Trophoblast cell (in vitro differentiated cells and primary cell): ENCODE measurements at regions not wholly inside any gene's neighbourhood (a gene's known extent, or its start where the extent isn't known, plus 50 kb on each side); places are given as distances from the start of the nearest gene placed in this dataset.

Experiments used
- DNase-seq, 2 donors: peaks; one replicate each; pipeline ENCODE4 v3.0.0-alpha.2; 2016
- H2AFZ ChIP-seq: 2 replicates; pipeline ENCODE4 v1.6.1; 2013; ENCODE audit warnings: low read length, moderate library complexity, mild to moderate bottlenecking; ENCODE audit not compliant: insufficient read depth, poor library complexity
- H2AK5ac ChIP-seq: 2 replicates; pipeline ENCODE4 v1.6.1; 2013; ENCODE audit warnings: mild to moderate bottlenecking, low read length
- H2BK120ac ChIP-seq: 2 replicates; pipeline ENCODE4 v1.6.1; 2013; ENCODE audit warnings: low read length, mild to moderate bottlenecking, moderate library complexity; ENCODE audit not compliant: insufficient read depth, poor library complexity
- H2BK12ac ChIP-seq: 2 replicates; pipeline ENCODE4 v1.6.1; 2013; ENCODE audit warnings: mild to moderate bottlenecking, low read length, moderate library complexity
- H2BK5ac ChIP-seq: 2 replicates; pipeline ENCODE4 v1.6.1; 2013; ENCODE audit warnings: low read length, low read depth, moderate library complexity, mild to moderate bottlenecking; ENCODE audit not compliant: poor library complexity
- H3K14ac ChIP-seq: 2 replicates; pipeline ENCODE4 v1.6.1; 2013; ENCODE audit warnings: mild to moderate bottlenecking, low read length
- H3K18ac ChIP-seq: 2 replicates; pipeline ENCODE4 v1.6.1; 2013; ENCODE audit warnings: mild to moderate bottlenecking, low read length
- H3K23ac ChIP-seq: 2 replicates; pipeline ENCODE4 v1.6.1; 2013; ENCODE audit warnings: low read length
- H3K27ac ChIP-seq: 2 replicates; pipeline ENCODE4 v1.5.1; 2013; ENCODE audit warnings: low read depth, mild to moderate bottlenecking, inconsistent platforms, low read length, moderate library complexity
- H3K27me3 ChIP-seq: 2 replicates; pipeline ENCODE4 v1.6.1; 2013; ENCODE audit warnings: inconsistent platforms, mild to moderate bottlenecking, low read length, moderate library complexity; ENCODE audit not compliant: insufficient read depth
- H3K36me3 ChIP-seq, 2 experiments: 1 replicate in 1 of 2; 2 replicates in 1 of 2; pipeline ENCODE4 v1.6.1; 2013; ENCODE audit warnings: low read length in 2 of 2, mild to moderate bottlenecking in 2 of 2, moderate library complexity in 1 of 2; ENCODE audit not compliant: insufficient read depth in 2 of 2, control insufficient read depth in 1 of 2
- H3K4ac ChIP-seq: 2 replicates; pipeline ENCODE4 v1.6.1; 2013; ENCODE audit warnings: low read depth, mild to moderate bottlenecking, low read length, moderate library complexity
- H3K4me1 ChIP-seq, 2 experiments: 1 replicate in 1 of 2; 2 replicates in 1 of 2; pipeline ENCODE4 v1.6.1; 2013; ENCODE audit warnings: low read length in 2 of 2, mild to moderate bottlenecking in 2 of 2, moderate library complexity in 1 of 2; ENCODE audit not compliant: insufficient read depth in 2 of 2, control insufficient read depth in 1 of 2
- H3K4me2 ChIP-seq: 2 replicates; pipeline ENCODE4 v1.6.1; 2013; ENCODE audit warnings: inconsistent platforms, mild to moderate bottlenecking, low read length, moderate library complexity
- H3K4me3 ChIP-seq: 2 replicates; pipeline ENCODE4 v1.5.1; 2013; ENCODE audit warnings: mild to moderate bottlenecking, low read depth, low read length, inconsistent platforms
- H3K79me1 ChIP-seq: one replicate; pipeline ENCODE4 v1.6.1; 2013; ENCODE audit warnings: low read length
- H3K79me2 ChIP-seq: 2 replicates; pipeline ENCODE4 v1.6.1; 2013; ENCODE audit warnings: low read length, mild to moderate bottlenecking; ENCODE audit not compliant: control insufficient read depth, insufficient read depth, poor library complexity
- H3K9ac ChIP-seq: 2 replicates; pipeline ENCODE4 v1.6.1; 2013; ENCODE audit warnings: mild to moderate bottlenecking, low read length
- H3K9me3 ChIP-seq: 2 replicates; pipeline ENCODE4 v1.6.1; 2013; ENCODE audit warnings: low read depth, mild to moderate bottlenecking, control low read depth, inconsistent platforms, low read length; ENCODE audit not compliant: insufficient read depth
- H4K12ac ChIP-seq: 2 replicates; pipeline ENCODE4 v1.6.1; 2013; ENCODE audit warnings: low read depth, mild to moderate bottlenecking, low read length, moderate library complexity
- H4K8ac ChIP-seq: 2 replicates; pipeline ENCODE4 v1.6.1; 2013; ENCODE audit warnings: low read depth, mild to moderate bottlenecking, low read length, moderate library complexity
- H4K91ac ChIP-seq: one replicate; pipeline ENCODE4 v1.6.1; 2013; ENCODE audit warnings: low read depth, mild to moderate bottlenecking, low read length, moderate library complexity
- WGBS: extraction: QIAGEN DNeasy Blood & Tissue Kit; methylation state at CpG from one replicate; pipeline ENCODE4 v1.1.7; 2013; ENCODE audit warnings: missing lambda C conversion rate; ENCODE audit not compliant: insufficient read length, insufficient coverage; ENCODE audit errors: extremely low coverage; 5-methylcytosine and 5-hydroxymethylcytosine counted together

DNA sequence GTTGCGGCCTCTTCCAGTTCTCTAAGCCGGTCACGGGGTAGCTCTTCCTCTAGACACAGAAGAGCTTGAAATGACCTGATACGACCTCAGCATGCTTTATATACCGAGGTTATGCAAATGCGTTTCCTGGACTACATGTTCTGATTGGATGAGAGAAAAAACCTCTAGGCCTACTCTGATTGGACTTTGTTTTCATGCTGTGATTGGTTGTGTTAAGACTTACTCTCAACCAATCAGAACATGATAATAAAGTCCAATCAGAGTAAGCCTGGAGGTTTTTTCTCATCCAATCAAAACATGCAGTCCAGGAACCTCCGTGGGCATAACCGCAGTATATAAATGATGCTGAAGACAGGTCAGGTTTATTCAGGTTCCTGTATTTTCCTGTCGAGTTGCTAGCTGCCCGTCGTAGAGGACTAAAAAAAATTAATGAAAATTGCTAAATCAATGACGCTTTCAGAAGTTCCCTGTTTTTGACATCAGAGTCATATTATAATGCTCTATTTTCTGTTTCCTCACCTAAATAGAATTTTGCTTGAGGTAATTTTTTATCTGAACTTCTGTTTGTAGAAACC lies 177.4 kb downstream of the POTEB3 start:
- H3K18ac ChIP-seq, result no peak overlapping the region

DNA sequence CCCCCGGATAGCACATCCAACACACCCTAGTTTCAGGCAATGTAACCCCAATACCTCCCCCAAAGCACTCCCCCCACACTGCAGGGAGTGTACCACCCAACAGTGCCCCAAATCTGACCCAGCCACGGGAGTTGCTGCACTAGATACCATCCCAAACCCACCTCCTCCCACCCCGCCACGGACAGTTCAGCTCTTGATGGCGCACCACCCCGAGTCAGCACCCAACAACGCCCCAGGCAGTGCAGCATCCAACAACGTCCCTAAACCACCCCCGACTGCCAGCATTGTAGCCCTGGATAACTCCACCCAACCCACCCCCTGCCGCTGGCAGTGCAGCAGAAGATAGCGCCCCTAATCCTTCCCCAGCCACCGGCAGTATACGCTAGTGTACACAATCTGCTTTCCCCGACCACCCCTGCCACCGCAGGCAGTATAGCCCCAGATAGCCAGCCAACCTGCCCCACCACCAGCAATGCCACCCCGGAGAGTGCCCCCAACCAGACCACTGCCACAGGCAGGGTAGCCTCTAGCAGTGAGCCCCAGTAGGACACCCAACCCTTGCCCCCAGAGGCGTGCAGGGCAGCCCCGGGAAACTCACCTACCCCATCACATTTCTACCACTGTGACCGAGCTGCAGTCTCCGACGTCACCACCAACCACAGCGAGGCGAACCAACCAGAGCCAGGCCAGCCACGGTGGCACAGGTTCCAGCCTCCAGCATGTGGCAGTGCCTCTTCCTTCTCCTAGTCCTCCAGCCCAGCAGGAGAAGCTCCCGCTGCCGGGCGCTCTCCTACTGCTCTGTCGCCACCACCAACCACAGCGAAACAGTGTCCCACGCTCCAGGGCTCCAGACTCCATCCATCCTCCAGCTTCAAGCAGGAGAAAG lies 178.1 kb downstream of the POTEB3 start:
- Histone ChIP-seq H3K79me1 (no peaks in the 10 kb centered on the region), H2AK5ac (no peak overlapping the region), H3K4ac (no peak overlapping the region), H3K18ac (no peak overlapping the region), H2BK120ac (no peak overlapping the region), H3K4me2 (no peak overlapping the region), H4K12ac (peak overlapping the region; percentile 36), H3K23ac (no peak overlapping the region), H3K27me3 (no peaks in the 10 kb centered on the region), H3K27ac (no peak overlapping the region), H3K9me3 (peaks cover 16% of the 10 kb centered on the region), H3K4me1 (no peaks in the 10 kb centered on the region), H3K4me3 (no peak overlapping the region), H3K79me2 (no peaks in the 10 kb centered on the region), H3K36me3 (no peaks in the 10 kb centered on the region), H2BK12ac (no peak overlapping the region), H3K9ac (peak overlapping the region; percentile 58), H4K8ac (no peak overlapping the region), H2AFZ (no peak overlapping the region), H3K14ac (no peak overlapping the region), H4K91ac (no peak overlapping the region), H2BK5ac (no peak overlapping the region)
- DNase-seq, result no peak
- no CpG with 5 or more reads among the region's 30 CpGs for WGBS

More for the DNA sequence above, 177.4 kb downstream of the POTEB3 start:
- H3K27ac ChIP-seq, result no peak overlapping the region
- H3K36me3 ChIP-seq, result no peaks in the 10 kb centered on the region
- H3K4ac ChIP-seq, result no peak overlapping the region
- no peak overlapping the region for H2AK5ac ChIP-seq
- H3K79me1 ChIP-seq, result no peaks in the 10 kb centered on the region
- H4K8ac ChIP-seq, result no peak overlapping the region
- no peak overlapping the region for H3K9ac ChIP-seq
- no peak overlapping the region for H2BK12ac ChIP-seq
- H2BK5ac ChIP-seq, result no peak overlapping the region
- no peaks in the 10 kb centered on the region for H3K79me2 ChIP-seq
- no peak for DNase-seq
- no peak overlapping the region for H3K4me2 ChIP-seq
- no peak overlapping the region for H3K14ac ChIP-seq
- H4K91ac ChIP-seq, result no peak overlapping the region
- no peak overlapping the region for H3K23ac ChIP-seq
- H3K4me1 ChIP-seq, result no peaks in the 10 kb centered on the region
- H4K12ac ChIP-seq, result peak overlapping the region; percentile 36
- no CpG with 5 or more reads among the region's 12 CpGs for WGBS
- H3K9me3 ChIP-seq, result peaks cover 16% of the 10 kb centered on the region
- H3K27me3 ChIP-seq, result no peaks in the 10 kb centered on the region
- no peak overlapping the region for H3K4me3 ChIP-seq
- no peak overlapping the region for H2BK120ac ChIP-seq
- H2AFZ ChIP-seq, result no peak overlapping the region

DNA sequence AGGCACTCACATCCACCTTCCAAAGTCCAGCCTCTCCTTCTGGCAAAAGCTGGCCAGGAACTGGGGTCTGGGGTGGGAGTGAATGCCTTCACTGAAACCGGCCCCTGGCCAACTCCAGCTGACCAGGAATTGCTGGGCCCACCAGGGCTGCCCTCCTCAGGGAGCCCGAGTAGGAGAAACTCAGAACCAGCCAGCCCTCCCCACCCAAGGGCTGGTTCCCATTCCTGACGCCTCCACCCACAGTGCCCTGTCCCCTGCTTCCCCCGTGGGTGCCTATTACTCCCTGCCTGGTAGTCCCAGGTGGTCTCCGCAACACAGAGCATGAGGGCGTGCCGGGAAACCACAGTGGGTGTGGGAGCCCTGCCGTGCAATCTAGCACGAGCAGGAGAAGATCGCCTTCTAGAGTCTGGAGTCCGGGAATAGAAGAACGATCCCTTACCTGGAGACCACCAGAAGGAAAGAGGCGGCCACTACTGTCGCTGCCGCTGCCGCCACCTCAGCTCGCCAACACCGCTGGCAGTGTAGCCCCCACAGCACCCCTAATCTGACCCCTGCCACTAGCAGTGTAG lies 178.8 kb downstream of the POTEB3 start:
- no peaks in the 10 kb centered on the region for H3K36me3 ChIP-seq
- H3K14ac ChIP-seq, result no peak overlapping the region
- H2BK120ac ChIP-seq, result no peak overlapping the region
- DNase-seq, result no peak
- no peak overlapping the region for H4K91ac ChIP-seq
- no peaks in the 10 kb centered on the region for H3K79me2 ChIP-seq
- H3K27ac ChIP-seq, result no peak overlapping the region
- no peak overlapping the region for H3K18ac ChIP-seq
- no peak overlapping the region for H3K4me2 ChIP-seq
- no peak overlapping the region for H3K23ac ChIP-seq
- no peaks in the 10 kb centered on the region for H3K79me1 ChIP-seq
- H3K4ac ChIP-seq, result no peak overlapping the region
- H2BK5ac ChIP-seq, result no peak overlapping the region
- no peak overlapping the region for H2AFZ ChIP-seq
- H4K12ac ChIP-seq, result no peak overlapping the region
- H3K4me1 ChIP-seq, result no peaks in the 10 kb centered on the region
- H3K4me3 ChIP-seq, result no peak overlapping the region
- no peak overlapping the region for H4K8ac ChIP-seq
- no peaks in the 10 kb centered on the region for H3K27me3 ChIP-seq
- H3K9ac ChIP-seq, result no peak overlapping the region
- no CpG with 5 or more reads among the region's 18 CpGs for WGBS
- no peak overlapping the region for H2BK12ac ChIP-seq
- no peak overlapping the region for H2AK5ac ChIP-seq
- peaks cover 16% of the 10 kb centered on the region for H3K9me3 ChIP-seq

GRCh38 chr15:21260966-21261395 lies 179.3 kb downstream of the POTEB3 start:
- Histone ChIP-seq H3K27me3 (no peaks in the 10 kb centered on the region), H3K23ac (no peak overlapping the region), H3K4ac (no peak overlapping the region), H3K4me3 (no peak overlapping the region), H4K91ac (no peak overlapping the region), H2BK5ac (no peak overlapping the region), H3K27ac (no peak overlapping the region), H3K4me2 (no peak overlapping the region), H2BK12ac (no peak overlapping the region), H2AK5ac (no peak overlapping the region), H3K9ac (no peak overlapping the region), H3K79me1 (no peaks in the 10 kb centered on the region), H3K14ac (no peak overlapping the region), H4K8ac (no peak overlapping the region), H2BK120ac (no peak overlapping the region), H2AFZ (no peak overlapping the region), H3K36me3 (no peaks in the 10 kb centered on the region), H3K9me3 (peaks cover 16% of the 10 kb centered on the region), H3K79me2 (no peaks in the 10 kb centered on the region), H4K12ac (no peak overlapping the region), H3K18ac (no peak overlapping the region), H3K4me1 (no peaks in the 10 kb centered on the region)
- DNase-seq, result no peak
- no CpG with 5 or more reads among the region's 15 CpGs for WGBS
